Activated CD8-positive, alpha-beta T cell treated with anti-CD3 and anti-CD28 coated beads for 36 hours (primary cell): ENCODE measurements at regions not wholly inside any gene's neighbourhood (a gene's known extent, or its start where the extent isn't known, plus 50 kb on each side); places are given as distances from the start of the nearest gene placed in this dataset.

Source experiments
- ATAC-seq: fragments of 200-7000 bp; cut with Tn5 transposase; one replicate; pipeline ENCODE4 v1.10.0; 2021; ENCODE audit warnings: mild to moderate bottlenecking, moderate library complexity
- CTCF ChIA-PET: fragments of 350-600 bp; sonication (Branson Sonifier 250); formaldehyde crosslinking; loops from one replicate; lab custom pipeline; 2021; ENCODE audit warnings: antibody characterized with exemption; lab: Charles Lee
- POLR2A ChIA-PET: fragments of 350-600 bp; sonication (Branson Sonifier 250); formaldehyde crosslinking; loops from one replicate; lab custom pipeline; 2021; ENCODE audit warnings: antibody characterized with exemption; lab: Charles Lee
- DNase-seq: peaks from one replicate; pipeline ENCODE4 v3.0.0-alpha.2; 2020
- H3K27ac Mint-ChIP-seq: one replicate; pipeline ENCODE4 v1.8.0; 2021; ENCODE audit warnings: mild to moderate bottlenecking, mixed read lengths
- H3K27me3 Mint-ChIP-seq: one replicate; pipeline ENCODE4 v1.8.0; 2021; ENCODE audit warnings: mixed read lengths
- H3K36me3 Mint-ChIP-seq: one replicate; pipeline ENCODE4 v1.8.0; 2021; ENCODE audit warnings: low read depth, mixed read lengths
- H3K4me1 Mint-ChIP-seq: one replicate; pipeline ENCODE4 v1.8.0; 2021; ENCODE audit warnings: low read depth, mixed read lengths
- H3K4me3 Mint-ChIP-seq: one replicate; pipeline ENCODE4 v1.8.0; 2021; ENCODE audit warnings: mild to moderate bottlenecking, moderate library complexity, mixed read lengths
- H3K9me3 Mint-ChIP-seq: one replicate; pipeline ENCODE4 v1.8.0; 2021; ENCODE audit warnings: mixed read lengths
- intact Hi-C: fragments of 100-400 bp; cut with micrococcal nuclease; formaldehyde crosslinking; loops from one replicate; pipeline ENCODE4 v1.10.0; 2022
- TF ChIP-seq, protein P1 (sequence below): fragments of 200-600 bp; IDR thresholded peaks from one replicate; pipeline ENCODE4 v1.8.0; 2022; ENCODE audit warnings: antibody characterized with exemption, mild to moderate bottlenecking

DNA sequence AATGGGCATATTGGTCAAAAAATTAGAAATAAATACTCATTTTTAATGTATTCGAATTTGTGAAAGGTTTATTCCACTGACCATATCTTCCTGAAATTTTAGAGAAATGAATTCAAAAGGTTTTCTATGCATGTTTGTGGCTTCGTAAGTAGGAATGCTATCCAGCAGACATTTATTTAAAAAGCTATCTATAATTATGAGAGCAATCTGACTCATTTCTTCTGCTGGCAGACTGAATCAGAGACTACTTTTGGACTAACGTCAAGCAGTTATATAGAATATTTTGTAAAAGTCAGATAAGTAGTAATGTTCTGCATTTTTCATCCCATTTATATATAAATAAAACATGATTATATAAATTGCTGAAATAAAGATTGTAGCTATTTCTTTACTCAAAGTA is 125.0 kb downstream of the SPCS3 start:
- intact Hi-C loops: no loop called here

DNA sequence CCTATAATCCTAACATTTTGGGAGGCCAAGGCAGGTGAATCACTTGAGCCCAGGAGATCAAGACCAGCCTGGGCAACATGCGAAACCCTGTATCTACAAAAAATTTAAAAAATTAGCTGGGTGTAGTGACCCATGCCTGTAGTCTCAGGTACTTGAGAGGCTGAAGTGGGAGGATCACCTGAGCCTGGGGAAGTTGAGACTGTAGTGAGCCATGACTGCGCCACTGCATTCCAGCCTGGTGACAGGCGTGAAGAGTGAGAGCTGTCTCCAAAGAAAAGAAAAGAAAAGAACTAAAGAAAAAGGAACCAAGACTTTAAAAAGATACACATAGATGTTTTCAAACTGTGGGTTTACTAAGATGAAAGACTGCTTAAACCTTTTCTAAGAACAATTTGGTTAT is 129.0 kb downstream of the SPCS3 start:
- CTCF ChIA-PET: no interaction called here
- Mint-ChIP-seq H3K9me3 (no peaks in the 10 kb centered on the region), H3K4me3 (no peak overlapping the region), H3K27me3 (no peaks in the 10 kb centered on the region), H3K4me1 (no peaks in the 10 kb centered on the region), H3K36me3 (no peaks in the 10 kb centered on the region), H3K27ac (no peak overlapping the region)
- TF ChIP-seq, protein P1, sequence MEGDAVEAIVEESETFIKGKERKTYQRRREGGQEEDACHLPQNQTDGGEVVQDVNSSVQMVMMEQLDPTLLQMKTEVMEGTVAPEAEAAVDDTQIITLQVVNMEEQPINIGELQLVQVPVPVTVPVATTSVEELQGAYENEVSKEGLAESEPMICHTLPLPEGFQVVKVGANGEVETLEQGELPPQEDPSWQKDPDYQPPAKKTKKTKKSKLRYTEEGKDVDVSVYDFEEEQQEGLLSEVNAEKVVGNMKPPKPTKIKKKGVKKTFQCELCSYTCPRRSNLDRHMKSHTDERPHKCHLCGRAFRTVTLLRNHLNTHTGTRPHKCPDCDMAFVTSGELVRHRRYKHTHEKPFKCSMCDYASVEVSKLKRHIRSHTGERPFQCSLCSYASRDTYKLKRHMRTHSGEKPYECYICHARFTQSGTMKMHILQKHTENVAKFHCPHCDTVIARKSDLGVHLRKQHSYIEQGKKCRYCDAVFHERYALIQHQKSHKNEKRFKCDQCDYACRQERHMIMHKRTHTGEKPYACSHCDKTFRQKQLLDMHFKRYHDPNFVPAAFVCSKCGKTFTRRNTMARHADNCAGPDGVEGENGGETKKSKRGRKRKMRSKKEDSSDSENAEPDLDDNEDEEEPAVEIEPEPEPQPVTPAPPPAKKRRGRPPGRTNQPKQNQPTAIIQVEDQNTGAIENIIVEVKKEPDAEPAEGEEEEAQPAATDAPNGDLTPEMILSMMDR: no peak
- no peak for DNase-seq
- POLR2A ChIA-PET: no interaction called here
- ATAC-seq: no peak
- intact Hi-C loops: no loop called here

More for the DNA sequence above, 125.0 kb downstream of the SPCS3 start:
- H3K27me3 Mint-ChIP-seq: no peaks in the 10 kb centered on the region
- DNase-seq: no peak
- no peak overlapping the region for H3K27ac Mint-ChIP-seq
- CTCF ChIA-PET: no interaction called here
- no peaks in the 10 kb centered on the region for H3K36me3 Mint-ChIP-seq
- H3K9me3 Mint-ChIP-seq: no peaks in the 10 kb centered on the region
- POLR2A ChIA-PET: no interaction called here
- TF ChIP-seq, protein P1: no peak
- H3K4me3 Mint-ChIP-seq: no peak overlapping the region
- no peak for ATAC-seq
- H3K4me1 Mint-ChIP-seq: no peaks in the 10 kb centered on the region

GRCh38 chr4:176451443-176451842 is 131.7 kb downstream of the SPCS3 start:
- H3K27ac Mint-ChIP-seq: no peak overlapping the region
- CTCF ChIA-PET: no interaction called here
- POLR2A ChIA-PET: no interaction called here
- TF ChIP-seq, protein P1: no peak
- H3K4me3 Mint-ChIP-seq: no peak overlapping the region
- no peaks in the 10 kb centered on the region for H3K27me3 Mint-ChIP-seq
- H3K9me3 Mint-ChIP-seq: peaks cover 2% of the 10 kb centered on the region
- ATAC-seq (no peak), DNase-seq (no peak)
- intact Hi-C loops: no loop called here
- H3K36me3 Mint-ChIP-seq: no peaks in the 10 kb centered on the region
- H3K4me1 Mint-ChIP-seq: no peaks in the 10 kb centered on the region

DNA sequence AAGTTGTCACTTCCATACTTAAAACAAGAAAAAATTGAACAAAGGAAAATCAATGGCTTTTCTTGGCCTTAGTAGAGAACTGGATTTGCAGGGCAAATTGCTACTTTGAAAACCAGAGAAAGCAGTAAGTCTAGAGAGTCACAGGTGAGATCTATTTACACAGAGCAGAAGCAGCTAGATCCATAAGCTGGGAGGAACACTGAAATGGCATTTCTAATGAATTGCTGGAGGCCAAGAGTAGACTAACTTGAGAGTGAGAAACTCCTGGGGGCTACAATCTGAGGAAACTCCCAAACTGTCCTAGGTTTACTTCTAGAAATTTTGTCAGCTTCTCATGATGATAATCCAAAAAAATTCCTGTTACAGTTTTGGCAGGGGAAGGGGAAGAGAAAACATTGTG is 133.3 kb downstream of the SPCS3 start:
- H3K27ac Mint-ChIP-seq: no peak overlapping the region
- TF ChIP-seq, protein P1: no peak
- CTCF ChIA-PET: no interaction called here
- H3K36me3 Mint-ChIP-seq: no peaks in the 10 kb centered on the region
- H3K4me1 Mint-ChIP-seq: no peaks in the 10 kb centered on the region
- no peak for ATAC-seq
- H3K9me3 Mint-ChIP-seq: peaks cover 2% of the 10 kb centered on the region
- intact Hi-C loops: no loop called here
- POLR2A ChIA-PET: no interaction called here
- no peak overlapping the region for H3K4me3 Mint-ChIP-seq
- no peaks in the 10 kb centered on the region for H3K27me3 Mint-ChIP-seq
- no peak for DNase-seq

GRCh38 chr4:176453658-176454057 is 133.9 kb downstream of the SPCS3 start:
- H3K36me3 Mint-ChIP-seq: no peaks in the 10 kb centered on the region
- ChIA-PET CTCF (no interaction called here), POLR2A (no interaction called here)
- H3K4me1 Mint-ChIP-seq: no peaks in the 10 kb centered on the region
- no peak overlapping the region for H3K27ac Mint-ChIP-seq
- intact Hi-C loops: no loop called here
- ATAC-seq (no peak), DNase-seq (no peak)
- TF ChIP-seq, protein P1: no peak
- H3K27me3 Mint-ChIP-seq: no peaks in the 10 kb centered on the region
- no peak overlapping the region for H3K4me3 Mint-ChIP-seq
- H3K9me3 Mint-ChIP-seq: peaks cover 2% of the 10 kb centered on the region
